Sigmoid colon (tissue), 4 donors: ENCODE measurements at regions not wholly inside any gene's neighbourhood (a gene's known extent, or its start where the extent isn't known, plus 50 kb on each side); places are given as distances from the start of the nearest gene placed in this dataset.

Experiments used
- EP300 ChIP-seq, 4 donors: sonication (generic); formaldehyde crosslinking; IDR thresholded peaks; one replicate each; pipeline ENCODE4 v1.6.1; 2017; ENCODE audit warnings: antibody characterized with exemption in 4 of 4
- POLR2A ChIP-seq, 2 donors: fragments of 450-650 bp; IDR thresholded peaks; one replicate each; pipeline ENCODE4 v1.6.1; 2016; ENCODE audit warnings: antibody characterized with exemption in 2 of 2, mild to moderate bottlenecking in 2 of 2, moderate library complexity in 2 of 2
- POLR2AphosphoS5 ChIP-seq, 4 donors: sonication (generic); formaldehyde crosslinking; IDR thresholded peaks; one replicate each; pipeline ENCODE4 v1.6.1; 2017; ENCODE audit warnings: antibody characterized with exemption in 4 of 4
- TF ChIP-seq, protein P1 (sequence below), 4 experiments: fragments of 450-650 bp in 3 of 4; fragments of 200-600 bp in 1 of 4; IDR thresholded peaks; one replicate each; pipeline ENCODE4 v1.5.1; 2016 to 2019; ENCODE audit warnings: antibody characterized with exemption in 4 of 4, mild to moderate bottlenecking in 3 of 4, moderate library complexity in 2 of 4

DNA sequence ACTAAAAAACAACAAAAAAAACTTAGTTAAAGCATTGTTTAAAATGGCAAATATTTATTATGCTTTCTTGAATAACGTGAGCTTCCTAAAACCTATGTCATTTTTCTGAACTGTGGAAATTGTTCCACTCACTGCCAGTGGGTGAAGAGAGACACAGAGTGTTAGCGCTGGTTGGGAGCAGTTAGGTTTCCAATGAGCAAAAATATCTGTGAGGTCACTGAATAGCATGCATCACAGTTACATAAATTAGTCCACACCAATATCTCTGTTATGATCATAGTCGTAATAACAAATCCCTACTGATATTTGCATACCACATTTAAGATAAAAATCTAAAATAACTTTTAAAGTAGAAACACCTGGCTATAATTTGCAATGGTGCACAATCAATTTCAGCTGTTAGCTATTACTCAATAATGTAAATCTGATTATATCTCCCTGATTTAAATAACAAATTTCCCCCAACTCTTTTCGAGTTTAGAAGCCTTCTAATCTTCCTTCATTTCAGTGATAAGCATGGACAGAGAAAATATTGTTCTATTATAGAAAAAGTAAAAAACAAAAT is 1094.0 kb upstream of the KLHL29 start:
- TF ChIP-seq, protein P1, sequence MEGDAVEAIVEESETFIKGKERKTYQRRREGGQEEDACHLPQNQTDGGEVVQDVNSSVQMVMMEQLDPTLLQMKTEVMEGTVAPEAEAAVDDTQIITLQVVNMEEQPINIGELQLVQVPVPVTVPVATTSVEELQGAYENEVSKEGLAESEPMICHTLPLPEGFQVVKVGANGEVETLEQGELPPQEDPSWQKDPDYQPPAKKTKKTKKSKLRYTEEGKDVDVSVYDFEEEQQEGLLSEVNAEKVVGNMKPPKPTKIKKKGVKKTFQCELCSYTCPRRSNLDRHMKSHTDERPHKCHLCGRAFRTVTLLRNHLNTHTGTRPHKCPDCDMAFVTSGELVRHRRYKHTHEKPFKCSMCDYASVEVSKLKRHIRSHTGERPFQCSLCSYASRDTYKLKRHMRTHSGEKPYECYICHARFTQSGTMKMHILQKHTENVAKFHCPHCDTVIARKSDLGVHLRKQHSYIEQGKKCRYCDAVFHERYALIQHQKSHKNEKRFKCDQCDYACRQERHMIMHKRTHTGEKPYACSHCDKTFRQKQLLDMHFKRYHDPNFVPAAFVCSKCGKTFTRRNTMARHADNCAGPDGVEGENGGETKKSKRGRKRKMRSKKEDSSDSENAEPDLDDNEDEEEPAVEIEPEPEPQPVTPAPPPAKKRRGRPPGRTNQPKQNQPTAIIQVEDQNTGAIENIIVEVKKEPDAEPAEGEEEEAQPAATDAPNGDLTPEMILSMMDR (IDR thresholded peaks at IDR 0.05), result no peak
- TF ChIP-seq POLR2AphosphoS5 (IDR thresholded peaks at IDR 0.05), result no peak
- no peak for TF ChIP-seq EP300 (IDR thresholded peaks at IDR 0.05)
- TF ChIP-seq POLR2A (IDR thresholded peaks at IDR 0.05), result no peak
